GM19025 (cell line): ENCODE measurements at regions not wholly inside any gene's neighbourhood (a gene's known extent, or its start where the extent isn't known, plus 50 kb on each side); places are given as distances from the start of the nearest gene placed in this dataset.

ENCODE experiments used
- ATAC-seq: cut with Tn5 transposase; IDR thresholded peaks from one replicate; pipeline ENCODE4 v1.9.1; 2021; ENCODE audit warnings: mild to moderate bottlenecking, low read depth, moderate library complexity; ENCODE audit not compliant: unreplicated experiment

DNA sequence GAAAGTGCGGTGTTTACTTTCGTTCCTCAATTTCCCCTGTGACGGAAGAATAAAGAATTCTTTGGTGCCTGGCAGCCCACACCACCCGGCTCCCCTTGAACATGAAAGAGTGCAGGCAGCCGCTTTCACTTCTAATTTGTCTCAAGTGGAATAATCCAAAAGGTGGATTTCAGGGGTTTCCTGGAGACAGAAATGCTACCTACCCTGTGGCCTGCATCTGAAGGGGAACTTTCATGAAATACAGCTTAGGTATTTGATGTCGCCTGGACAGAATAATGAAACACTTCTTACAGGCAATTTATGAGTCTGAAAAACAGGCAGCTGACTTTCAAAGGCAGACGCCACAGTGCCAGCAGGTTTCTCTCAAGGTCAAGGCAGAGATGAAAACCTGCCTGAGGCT, 169.5 kb upstream of the USP24 start:
- no peak for ATAC-seq

DNA sequence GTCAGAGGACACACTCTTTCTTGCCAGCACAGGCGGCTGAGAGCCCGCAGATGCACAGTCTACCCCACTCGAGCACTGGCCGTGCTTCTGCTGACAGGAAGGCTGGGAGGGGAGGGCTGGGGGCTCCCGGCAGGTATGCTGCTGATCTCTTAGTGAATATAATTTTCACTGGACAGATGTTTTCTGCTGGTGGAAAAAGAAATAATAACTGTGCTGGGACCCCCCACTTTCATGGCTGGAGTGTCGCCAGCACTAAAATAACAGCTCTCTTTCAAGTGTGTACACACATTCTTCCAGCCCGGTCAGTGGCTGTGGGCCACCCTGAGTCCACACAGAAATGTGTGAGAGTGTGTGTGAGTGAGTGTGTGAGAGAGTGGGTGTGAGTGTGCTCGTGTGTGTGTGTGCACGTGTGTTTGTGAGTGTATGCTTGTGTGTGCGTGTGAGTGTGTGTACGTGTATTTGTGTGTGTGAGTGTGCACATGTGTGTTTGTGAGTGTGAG, 167.7 kb upstream of the USP24 start:
- ATAC-seq = no peak

DNA sequence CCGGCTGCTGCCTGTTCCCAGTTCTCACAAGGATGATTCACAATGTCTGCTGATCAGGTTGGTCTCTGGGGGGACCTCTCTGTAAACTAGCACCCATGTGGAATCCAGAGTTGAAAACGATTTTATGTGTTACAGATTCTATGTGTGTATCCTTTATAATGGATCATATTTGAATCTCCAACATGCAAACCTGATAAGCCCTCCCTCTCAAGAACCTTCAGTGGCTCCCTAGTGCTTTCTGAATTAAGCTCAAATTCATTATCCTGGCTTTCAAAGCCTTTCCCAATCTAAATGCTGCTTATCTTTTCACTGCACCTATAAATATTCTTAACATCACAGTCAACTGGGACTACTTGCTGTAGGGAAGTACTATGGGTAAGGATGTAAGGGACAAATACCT, 166.8 kb upstream of the USP24 start:
- ATAC-seq = no peak

DNA sequence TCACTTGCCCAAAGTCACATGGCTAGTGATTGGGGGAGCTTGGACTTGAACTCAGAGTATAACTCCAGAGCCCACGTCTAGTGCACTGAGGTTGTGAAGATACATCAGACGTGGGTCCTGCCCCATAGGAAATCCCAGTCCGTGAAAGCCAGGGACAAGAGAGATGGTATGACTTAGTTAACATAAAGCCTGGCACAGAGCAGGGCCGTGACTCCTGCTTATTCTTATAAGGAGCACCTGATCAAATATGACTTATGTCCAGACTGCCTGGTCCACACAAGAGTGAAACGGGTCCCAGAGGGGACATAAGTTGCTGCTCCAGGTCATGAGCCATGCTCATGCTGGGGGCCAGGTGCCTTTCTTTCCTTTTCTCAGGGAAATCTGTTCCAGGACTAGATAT, 166.3 kb upstream of the USP24 start:
- no peak for ATAC-seq

DNA sequence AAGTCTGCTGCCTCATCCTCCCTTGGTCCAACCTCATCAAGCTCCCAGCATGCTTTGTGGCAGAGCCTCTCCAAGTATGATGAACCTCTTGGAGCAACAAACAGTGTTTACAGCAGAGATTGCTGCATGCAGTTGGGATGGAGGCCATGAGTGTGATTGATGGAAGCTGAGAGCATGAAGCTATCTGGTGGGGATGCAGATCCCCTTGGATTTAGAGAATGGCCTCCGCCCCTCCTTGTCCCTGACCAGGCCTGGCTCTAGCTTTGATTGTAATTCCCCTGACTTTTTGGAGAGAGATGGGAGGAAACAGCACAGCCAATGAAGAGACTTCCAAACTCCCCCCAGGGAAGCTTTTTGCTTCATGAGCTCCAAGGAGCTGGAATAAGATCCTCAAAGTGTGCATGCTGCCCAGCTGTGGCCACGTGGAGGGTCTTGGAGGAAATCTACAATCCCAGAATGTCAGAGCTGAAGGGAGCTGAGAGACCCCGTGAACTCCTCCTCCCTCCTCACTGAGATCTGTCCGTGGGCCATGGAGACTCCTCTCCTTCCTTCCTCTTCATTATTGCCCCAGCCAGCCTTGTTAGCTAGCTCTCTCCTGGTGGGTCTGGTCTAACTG, 165.3 kb upstream of the USP24 start:
- no peak for ATAC-seq

DNA sequence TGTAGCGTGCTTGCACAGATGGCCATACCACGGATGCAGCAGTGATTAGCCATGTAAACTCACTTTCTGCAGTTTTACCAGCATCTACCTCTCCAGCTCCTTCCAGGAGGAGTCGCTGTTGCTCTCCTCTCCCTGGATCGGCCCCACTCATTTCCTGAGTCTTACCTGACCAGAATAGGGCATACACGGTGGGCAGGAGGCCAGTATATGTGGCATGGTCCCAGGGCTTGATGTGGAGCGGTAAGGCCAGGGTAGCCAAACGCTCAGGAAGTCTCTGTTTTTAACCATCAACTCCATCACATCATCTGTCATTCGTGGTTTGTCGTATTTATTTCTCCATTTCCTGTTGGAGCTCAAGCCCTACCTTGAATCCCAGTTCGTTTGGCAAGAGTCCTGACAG, 163.4 kb upstream of the USP24 start:
- ATAC-seq = no peak

DNA sequence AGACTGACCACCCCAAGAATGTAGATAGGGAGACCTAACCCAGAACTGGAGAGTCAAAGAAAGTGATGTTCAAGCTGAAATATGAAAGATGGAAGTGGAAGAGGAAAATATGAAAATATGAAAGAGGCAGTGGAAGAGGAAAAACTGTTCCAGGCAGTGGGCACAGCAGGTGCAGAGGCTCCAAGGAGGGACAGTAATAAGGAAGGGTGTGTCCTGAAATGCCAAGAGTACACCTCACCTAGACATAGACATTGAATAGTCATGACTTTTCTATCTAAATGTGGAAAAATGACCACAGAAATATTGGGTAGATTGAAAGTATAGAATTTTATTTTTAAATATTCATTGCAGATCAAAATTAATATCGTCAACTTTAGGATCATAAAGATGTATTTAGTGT, 161.7 kb upstream of the USP24 start:
- ATAC-seq = no peak

DNA sequence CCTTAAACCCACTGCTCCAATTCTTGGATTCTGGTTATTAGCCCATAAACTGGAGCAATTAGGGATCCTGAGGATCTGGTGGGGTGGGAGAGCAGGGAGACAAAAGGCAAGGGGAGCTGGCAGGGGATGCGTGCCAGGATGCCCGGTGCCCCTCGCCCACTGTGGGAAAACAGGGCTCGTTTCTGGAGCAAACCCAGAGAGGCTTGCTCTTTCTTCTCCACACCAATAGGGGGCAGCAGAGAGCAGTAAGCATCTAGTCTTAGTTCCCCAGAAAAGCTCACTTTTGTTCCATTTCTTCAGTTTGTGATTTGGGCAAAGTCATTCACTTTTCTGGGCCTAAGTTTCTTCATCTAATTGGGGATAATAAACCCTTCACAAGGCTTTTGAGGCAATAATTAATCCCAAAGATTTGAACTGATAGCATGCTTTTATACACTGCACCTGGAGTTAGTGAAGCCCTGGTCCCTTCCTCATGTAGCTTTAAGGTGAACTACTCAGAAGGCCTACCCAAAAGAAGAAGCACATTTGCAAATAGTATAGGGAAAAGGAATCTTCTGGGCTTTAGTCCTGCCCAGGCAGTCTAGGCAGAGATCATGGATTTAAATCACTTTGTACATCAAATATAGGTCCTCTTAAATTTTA, 160.6 kb upstream of the USP24 start:
- ATAC-seq = no peak

DNA sequence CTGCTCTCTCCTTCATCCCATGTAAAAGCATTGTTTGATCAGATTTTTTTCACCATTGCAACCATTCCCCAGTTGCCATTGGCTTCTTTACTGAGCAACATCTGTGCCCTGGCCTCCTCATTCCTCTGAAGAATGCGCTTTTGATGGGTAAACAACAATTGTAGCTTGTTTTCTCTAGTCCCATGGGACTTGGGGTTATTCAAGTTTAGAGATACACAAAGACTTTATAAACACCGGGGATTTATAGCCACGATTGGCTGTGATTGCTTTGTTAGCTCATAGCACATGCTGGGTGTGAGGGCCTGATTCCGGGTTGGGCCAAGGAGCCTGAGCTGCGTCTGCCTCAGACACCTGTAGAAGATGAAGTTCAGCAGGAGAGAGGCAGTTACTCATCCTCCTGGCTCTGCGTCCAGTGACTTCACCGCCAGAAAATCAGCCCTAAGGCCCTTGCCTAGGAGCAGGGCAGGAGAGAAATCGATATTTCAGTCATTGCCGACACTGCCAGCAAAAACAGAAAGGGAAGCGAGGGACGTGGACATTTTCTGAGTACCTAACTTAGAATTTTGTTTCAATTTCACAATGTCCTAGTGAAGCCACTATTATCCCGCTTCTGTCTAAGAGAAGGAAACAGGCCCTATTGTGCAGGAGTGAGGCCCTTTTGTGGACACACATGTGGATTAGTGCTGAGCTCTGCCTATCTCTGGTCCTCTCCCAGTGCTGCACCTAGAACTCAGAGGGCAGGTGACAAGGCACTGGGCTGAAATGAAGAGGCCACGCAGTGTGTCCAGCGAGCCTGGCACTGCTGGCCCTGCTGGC, 159.8 kb upstream of the USP24 start:
- ATAC-seq = no peak

DNA sequence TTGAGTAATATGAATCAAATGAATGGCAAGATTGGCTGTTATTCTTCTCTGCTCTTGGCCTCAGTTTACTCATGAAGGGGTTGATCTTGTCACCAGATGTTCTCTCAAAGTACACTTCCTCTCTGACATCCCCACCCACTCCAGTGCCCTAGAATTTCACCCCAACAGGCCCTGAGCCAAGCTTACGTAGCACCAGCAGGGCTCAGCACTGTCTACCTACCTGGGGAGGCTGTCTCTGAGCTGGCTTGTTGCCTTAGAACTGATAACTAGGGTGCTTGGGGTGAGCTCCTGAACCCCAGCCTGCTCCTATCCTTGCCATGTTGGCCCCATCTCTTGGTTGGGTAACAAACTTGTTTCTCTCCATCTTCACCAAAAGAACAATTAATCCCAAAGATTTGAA, 159.1 kb upstream of the USP24 start:
- no peak for ATAC-seq

DNA sequence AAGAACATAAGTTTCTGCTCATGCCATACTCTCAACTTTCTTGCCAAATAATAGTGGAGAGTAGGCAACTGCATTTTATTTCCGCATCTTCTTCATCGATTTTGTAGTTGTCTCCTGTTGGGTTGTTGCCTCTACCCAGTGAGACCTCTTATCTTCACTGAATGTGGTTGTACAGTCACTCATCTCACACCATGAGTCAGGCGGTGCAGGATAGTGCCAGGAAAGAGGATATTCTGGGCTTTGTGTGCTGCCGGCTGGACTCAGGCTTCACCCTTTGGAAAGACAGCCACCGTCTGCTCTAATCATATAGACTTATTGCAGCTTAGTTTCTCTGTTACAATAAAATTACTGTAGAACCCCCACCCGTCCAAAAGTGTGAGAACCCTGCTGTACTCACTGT, 154.3 kb upstream of the USP24 start:
- ATAC-seq = no peak

DNA sequence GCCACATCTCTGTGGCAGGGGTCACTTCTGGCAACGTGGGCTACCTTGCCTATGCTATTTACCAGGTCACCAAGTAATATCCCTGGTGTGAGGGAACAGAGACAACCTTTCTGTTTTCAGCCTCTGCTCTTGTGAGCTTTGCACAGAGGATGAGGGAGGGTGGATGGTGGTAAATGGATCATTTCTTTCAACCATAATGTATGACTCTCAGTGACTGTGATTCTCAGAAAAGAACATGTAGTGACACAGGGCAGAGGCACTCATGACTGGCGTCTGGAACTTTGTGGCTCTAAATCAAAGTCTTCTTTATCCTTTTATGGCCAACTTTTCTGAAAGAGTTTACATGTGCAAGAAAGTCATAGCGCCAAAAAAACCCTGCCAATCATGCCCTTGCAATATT, 153.5 kb upstream of the USP24 start:
- ATAC-seq = no peak

DNA sequence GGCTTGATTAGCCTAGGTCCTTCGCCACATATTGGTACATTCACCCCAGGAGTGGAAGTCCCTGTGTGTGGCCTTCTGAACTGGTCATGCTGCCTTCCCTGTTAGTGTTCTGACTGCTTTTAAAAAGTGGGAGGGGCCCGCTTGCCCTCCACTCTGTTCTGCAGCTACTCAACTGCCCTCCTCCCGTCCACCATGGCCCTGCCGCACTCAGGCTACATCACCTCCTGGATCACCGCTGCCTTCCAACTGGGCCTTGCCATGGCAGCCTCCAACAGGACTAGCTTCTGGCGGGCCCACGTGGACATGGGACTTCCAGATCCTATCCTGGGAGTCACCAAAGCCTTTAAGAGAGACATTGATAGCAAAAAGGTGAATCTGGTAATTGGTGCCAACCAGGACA, 152.1 kb upstream of the USP24 start:
- ATAC-seq = no peak

DNA sequence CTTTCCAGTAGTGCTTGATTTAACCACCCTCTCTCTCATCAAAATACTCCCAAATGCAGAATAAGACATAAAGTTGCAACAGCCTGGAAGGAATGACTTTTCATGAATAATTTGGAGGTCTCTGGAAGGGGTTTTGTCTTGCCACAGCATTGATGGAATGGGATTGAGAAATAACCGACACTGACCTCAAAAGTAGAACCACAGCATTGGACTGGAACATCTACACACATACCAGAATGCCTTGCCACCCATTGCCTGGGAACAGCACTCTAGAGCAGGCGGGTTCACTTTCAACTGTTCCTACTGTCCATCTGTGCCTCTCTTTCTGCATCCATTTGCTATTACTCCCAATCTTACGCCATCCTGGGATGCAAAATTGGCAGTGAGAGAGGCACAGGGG, 149.1 kb upstream of the USP24 start:
- ATAC-seq = no peak

DNA sequence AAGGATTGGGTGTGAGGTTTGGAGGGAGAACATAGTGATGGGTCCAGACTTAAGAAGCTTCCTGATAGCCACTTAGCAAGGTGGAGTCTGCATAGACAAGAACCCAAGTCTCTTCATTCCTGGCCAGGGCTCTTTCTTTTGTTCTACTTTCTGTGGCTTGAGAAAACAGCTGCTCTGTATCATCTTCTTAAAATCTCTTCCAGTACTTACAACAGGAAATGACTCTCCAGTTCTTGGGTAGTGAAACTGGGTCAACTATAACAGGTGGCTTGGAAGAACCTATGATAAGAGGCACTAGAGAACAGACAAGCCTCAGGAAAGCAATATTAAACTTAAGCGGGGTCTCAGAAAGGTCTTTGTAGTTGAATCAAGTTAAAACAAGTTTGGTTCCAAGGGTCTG, 148.1 kb upstream of the USP24 start:
- ATAC-seq = no peak

DNA sequence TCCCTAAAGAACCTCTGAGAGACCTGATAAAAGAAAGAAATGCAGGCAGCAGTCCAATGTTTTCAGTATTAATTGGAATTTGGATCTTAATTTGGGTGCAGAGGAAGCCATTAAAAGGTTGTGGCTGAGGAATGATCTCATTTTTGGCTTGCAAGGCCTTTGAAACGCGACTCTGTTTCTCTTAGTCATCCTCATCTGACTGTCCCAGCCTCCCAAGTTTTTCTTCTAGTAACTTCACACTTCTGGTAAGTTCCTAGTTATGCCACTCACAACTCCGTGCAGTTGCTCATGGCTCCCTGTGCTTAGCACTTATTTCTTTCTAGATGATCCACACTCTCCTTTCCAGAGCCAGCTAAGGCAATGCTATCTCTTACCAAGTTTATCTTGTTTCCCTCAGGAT, 147.4 kb upstream of the USP24 start:
- ATAC-seq = no peak

DNA sequence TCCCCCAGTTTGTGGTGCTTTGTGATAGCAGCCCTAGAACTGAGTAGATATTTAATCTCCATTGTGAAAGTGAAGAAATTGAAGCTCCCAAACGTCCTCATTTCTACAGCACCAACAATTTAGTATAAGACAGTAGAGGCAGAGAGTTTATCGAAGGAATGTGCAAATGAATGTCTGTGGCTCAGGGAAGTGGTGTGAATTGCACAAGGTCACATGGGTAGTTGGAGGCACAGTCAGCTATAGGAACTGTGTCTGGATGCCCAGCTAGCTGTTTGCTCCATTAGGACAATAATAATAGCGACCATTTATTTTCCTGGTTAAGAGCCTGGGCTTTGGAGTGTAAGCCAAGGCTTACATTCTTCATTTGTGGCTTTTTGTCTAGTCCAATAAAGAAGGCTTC, 144.4 kb upstream of the USP24 start:
- no peak for ATAC-seq

DNA sequence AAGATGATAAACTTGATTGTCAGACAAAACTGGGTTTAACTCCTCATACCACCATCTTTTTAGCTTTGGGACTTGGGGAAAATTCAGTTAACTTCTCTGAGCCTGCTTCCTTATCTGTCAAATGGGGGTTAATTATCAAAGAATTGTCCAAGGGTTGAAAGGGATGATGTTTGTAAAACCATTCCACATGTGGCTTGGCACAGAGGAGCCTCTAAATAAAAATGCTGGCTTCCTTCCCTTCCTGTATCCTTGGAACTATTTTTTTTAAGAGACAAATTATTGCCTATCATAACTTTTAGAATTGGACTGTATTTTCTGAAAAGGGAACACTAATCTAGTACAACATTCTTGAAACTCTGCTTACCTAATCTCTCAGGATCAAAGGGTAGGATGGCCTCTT, 143.4 kb upstream of the USP24 start:
- no peak for ATAC-seq

DNA sequence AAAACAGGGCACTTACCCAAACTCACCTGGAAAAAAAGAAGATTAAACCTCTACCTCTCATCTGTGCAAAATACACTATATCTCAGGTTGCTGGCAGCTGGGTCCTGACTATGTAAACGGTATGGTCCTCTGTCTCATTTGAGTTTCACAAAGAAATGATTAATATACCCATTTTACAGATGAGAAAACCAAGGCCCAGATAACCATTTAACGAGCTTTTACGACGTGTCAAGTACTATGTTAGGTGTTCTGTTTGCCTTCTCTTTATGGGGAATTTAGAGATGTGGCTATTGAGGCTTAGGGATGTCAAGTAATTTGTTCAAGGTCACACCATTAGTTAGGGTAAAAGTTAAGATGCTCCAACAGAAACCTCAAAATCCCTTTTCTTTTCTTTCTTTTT, 140.4 kb upstream of the USP24 start:
- no peak for ATAC-seq

DNA sequence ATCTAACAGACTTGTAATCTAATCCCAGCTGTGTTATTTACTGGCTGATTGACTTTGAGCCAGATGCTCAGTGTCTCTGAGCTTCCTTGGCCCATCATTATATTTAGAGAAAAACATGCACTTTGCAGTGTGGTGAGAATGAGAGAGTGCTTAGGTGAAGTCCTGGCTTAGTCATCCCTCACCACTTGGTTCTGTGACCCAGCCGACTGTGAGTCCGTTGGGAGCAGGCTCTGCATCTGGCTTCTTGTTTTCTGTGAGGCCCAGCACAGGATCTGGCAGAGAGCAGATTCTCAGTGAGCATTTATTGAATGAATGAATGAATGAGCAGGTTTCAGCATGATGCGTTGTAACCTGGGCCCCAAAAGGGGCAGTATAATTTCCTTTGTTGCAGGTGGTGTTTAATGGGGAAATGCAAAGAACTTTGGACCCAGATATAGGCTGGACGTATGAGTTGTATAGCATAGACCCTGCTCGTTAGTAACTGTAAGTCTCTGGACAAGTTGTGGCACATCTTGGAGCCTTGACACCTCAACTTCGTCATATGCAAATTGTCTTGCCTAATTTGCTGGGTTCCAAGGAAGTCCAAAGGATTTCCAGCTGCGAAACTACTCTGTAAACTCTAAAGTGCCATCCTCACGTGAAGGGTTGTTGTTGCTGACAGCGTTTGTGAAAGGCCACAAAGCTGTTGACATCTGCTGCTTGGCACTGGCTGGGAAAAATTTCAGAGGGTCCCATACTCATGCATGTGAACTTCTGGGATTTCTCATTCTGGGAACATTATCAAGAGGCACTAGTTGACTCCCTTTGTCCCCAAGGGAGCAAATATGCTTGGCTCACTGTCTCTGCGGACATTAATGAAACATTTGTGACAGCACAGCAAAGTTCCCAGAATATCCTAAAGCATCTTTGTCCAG, 138.8 kb upstream of the USP24 start:
- ATAC-seq = no peak

DNA sequence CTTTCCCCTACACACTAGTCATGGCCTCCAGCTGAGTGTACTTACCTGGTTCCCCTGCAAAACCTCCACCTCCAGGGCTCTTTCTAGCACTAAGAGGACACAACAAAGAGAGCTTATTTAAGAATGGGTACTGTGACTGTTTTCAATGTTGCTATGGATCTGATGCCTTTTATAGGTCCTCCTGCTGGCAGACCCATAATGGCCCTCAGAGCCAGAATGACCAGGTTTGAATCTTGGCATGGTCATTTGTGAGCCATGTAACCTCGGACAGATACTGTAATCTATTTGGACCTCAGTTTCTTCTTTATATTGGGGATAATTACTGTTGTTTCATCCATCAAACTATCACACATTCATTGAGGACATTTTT, 137.6 kb upstream of the USP24 start:
- no peak for ATAC-seq
